K562 (cell line): ENCODE measurements at regions not wholly inside any gene's neighbourhood (a gene's known extent, or its start where the extent isn't known, plus 50 kb on each side); places are given as distances from the start of the nearest gene placed in this dataset.

ENCODE experiments used
- ATAC-seq: fragments of 200-7000 bp; cut with Tn5 transposase; 3 replicates; pipeline ENCODE4 v1.9.1; 2020; ENCODE audit warnings: moderate library complexity
- BruUV-seq: library from RNA; stranded (reverse); fragments of 400-500 nt; replicated peaks from 2 replicates; lab custom pipeline; 2021; lab: Mats Ljungman, UMichigan
- CTCF ChIA-PET: fragments of 300-600 bp; formaldehyde crosslinking; extraction: SDS; loops from one replicate; lab custom pipeline; 2021; ENCODE audit warnings: low intra/inter-chr PET ratio; lab: Yijun Ruan, JAX
- POLR2A ChIA-PET: fragments of 300-600, 350-650 bp; sonication (Branson Sonifier 250); formaldehyde crosslinking; extraction: SDS; loops from one replicate; lab custom pipeline; 2021; ENCODE audit warnings: antibody characterized with exemption, inconsistent platforms; lab: Yijun Ruan, JAX
- DNase-seq, 4 experiments: peaks; one replicate each; pipeline versions ENCODE4 v3.0.0 to v3.0.0-alpha.2; 2011 to 2018; ENCODE audit warnings: low spot score in 3 of 4, mixed read lengths in 3 of 4; ENCODE audit errors: extremely low read depth in 1 of 4
- FAIRE-seq: peaks from 2 replicates; lab custom pipeline; 2011; peaks lifted over from hg19 to GRCh38; lab: Jason Lieb, UNC
- H2AFZ ChIP-seq: 2 replicates; pipeline ENCODE4 v1.6.0; 2011; ENCODE audit warnings: low read depth, low read length, control low read depth, inconsistent platforms
- H3K27ac ChIP-seq: fragments of 200-600 bp; 3 replicates; pipeline ENCODE4 v1.8.0; 2011; ENCODE audit warnings: low read depth, mild to moderate bottlenecking, control low read depth, inconsistent platforms, low read length, moderate library complexity, mixed read lengths; ENCODE audit errors: extremely low read depth
- H3K27me3 ChIP-seq, 2 experiments: fragments of 300-600 bp in 1 of 2; 2 replicates in 1 of 2; 3 replicates in 1 of 2; pipeline versions ENCODE4 v1.6.0 to v1.8.0; 2011; ENCODE audit warnings: inconsistent platforms in 2 of 2, low read length in 2 of 2, mild to moderate bottlenecking in 1 of 2, mixed read lengths in 1 of 2, moderate library complexity in 1 of 2; ENCODE audit not compliant: control insufficient read depth in 2 of 2, insufficient read depth in 2 of 2
- H3K36me3 ChIP-seq: fragments of 300-600 bp; 3 replicates; pipeline ENCODE4 v1.8.0; 2011; ENCODE audit warnings: mild to moderate bottlenecking, low read length, inconsistent platforms; ENCODE audit not compliant: control insufficient read depth, insufficient read depth
- H3K4me1 ChIP-seq, 2 experiments: fragments of 200-600 bp in 1 of 2; replicated peaks in 1 of 2; 2 replicates in 1 of 2; 3 replicates in 1 of 2; pipeline versions ENCODE4 v1.5.1 to v1.8.0; 2011; ENCODE audit warnings: inconsistent platforms in 2 of 2, low read length in 2 of 2, mild to moderate bottlenecking in 1 of 2, mixed read lengths in 1 of 2, moderate library complexity in 1 of 2; ENCODE audit not compliant: control insufficient read depth in 2 of 2, insufficient read depth in 2 of 2
- H3K4me2 ChIP-seq: 2 replicates; pipeline ENCODE4 v1.6.1; 2011; ENCODE audit warnings: low read length, control low read depth, inconsistent platforms, mixed read lengths; ENCODE audit not compliant: insufficient read depth
- H3K4me3 ChIP-seq: fragments of 200-600 bp; sonication (generic), shearing (Covaris generic); 2 replicates; pipeline ENCODE4 v1.5.1; 2016; ENCODE audit warnings: control low read depth, inconsistent platforms
- H3K79me2 ChIP-seq: fragments of 200-600 bp; 3 replicates; pipeline ENCODE4 v1.8.0; 2011; ENCODE audit warnings: low read length, inconsistent platforms; ENCODE audit not compliant: control insufficient read depth, insufficient read depth
- H3K9ac ChIP-seq, 2 experiments: 2 replicates each; pipeline versions ENCODE4 v1.6.0 to v1.6.1; 2011; ENCODE audit warnings: low read depth in 2 of 2, low read length in 2 of 2, control low read depth in 1 of 2, inconsistent platforms in 1 of 2, mild to moderate bottlenecking in 1 of 2, mixed read lengths in 1 of 2; ENCODE audit not compliant: insufficient read depth in 1 of 2
- H3K9me1 ChIP-seq: one replicate; pipeline ENCODE4 v1.6.0; 2011; ENCODE audit warnings: inconsistent platforms, mild to moderate bottlenecking, low read length, moderate library complexity; ENCODE audit not compliant: control insufficient read depth, insufficient read depth
- H3K9me3 ChIP-seq: replicated peaks from 2 replicates; pipeline ENCODE4 v1.5.1; 2011; ENCODE audit warnings: low read depth, low read length, inconsistent platforms; ENCODE audit not compliant: control insufficient read depth, insufficient read depth
- H4K20me1 ChIP-seq: replicated peaks from 2 replicates; pipeline ENCODE4 v1.6.1; 2011; ENCODE audit warnings: low read length, inconsistent platforms, mixed read lengths; ENCODE audit not compliant: control insufficient read depth, insufficient read depth
- ARHGAP35 ChIP-seq: fragments of 450-650 bp; IDR thresholded peaks from 2 replicates; pipeline ENCODE4 v1.6.1; 2018; ENCODE audit not compliant: partially characterized antibody
- BMI1 ChIP-seq: fragments of 150-350 bp; IDR thresholded peaks from 2 replicates; pipeline ENCODE4 v1.6.1; 2014; ENCODE audit warnings: low read length
- BRD4 ChIP-seq: fragments of 200-600 bp; sonication (generic); IDR thresholded peaks from 2 replicates; pipeline ENCODE4 v1.6.1; 2017; ENCODE audit warnings: inconsistent platforms
- FOSL1 ChIP-seq: fragments of 200-800 bp; sonication (Bioruptor generic); conservative IDR thresholded peaks from 2 replicates; pipeline ENCODE4 v1.6.1; 2016; ENCODE audit warnings: missing genetic modification characterization, missing compliant biosample characterization
- KDM1A ChIP-seq, 2 experiments: fragments of 450-650 bp; IDR thresholded peaks; 2 replicates each; pipeline ENCODE4 v1.6.1; 2016; ENCODE audit warnings: mild to moderate bottlenecking in 2 of 2
- POLR2B ChIP-seq: fragments of 450-650 bp; IDR thresholded peaks from 2 replicates; pipeline ENCODE4 v1.6.1; 2018; ENCODE audit warnings: low read depth; ENCODE audit not compliant: partially characterized antibody
- PURB ChIP-seq: sonication (generic); formaldehyde crosslinking; IDR thresholded peaks from 2 replicates; pipeline ENCODE4 v1.9.0; 2021; ENCODE audit warnings: low read depth, mild to moderate bottlenecking, missing genetic modification reagents
- SIRT6 ChIP-seq: IDR thresholded peaks from one replicate; pipeline ENCODE4 v1.6.1; 2012; ENCODE audit warnings: low read depth, mild to moderate bottlenecking, control low read depth, inconsistent platforms, low read length, moderate library complexity
- TAF7 ChIP-seq: fragments of 450-650 bp; IDR thresholded peaks from 2 replicates; pipeline ENCODE4 v1.6.1; 2016; ENCODE audit warnings: missing genetic modification characterization, missing compliant biosample characterization
- ZNF121 ChIP-seq: sonication (generic); formaldehyde crosslinking; conservative IDR thresholded peaks from 2 replicates; pipeline ENCODE4 v1.8.0; 2022; ENCODE audit warnings: missing genetic modification reagents
- ZNF224 ChIP-seq: sonication (generic); formaldehyde crosslinking; IDR thresholded peaks from 2 replicates; pipeline ENCODE4 v1.8.0; 2022; ENCODE audit warnings: mild to moderate bottlenecking, missing genetic modification reagents
- ZNF507 ChIP-seq: conservative IDR thresholded peaks from 2 replicates; pipeline ENCODE4 v1.6.1; 2017; ENCODE audit warnings: missing genetic modification characterization, missing compliant biosample characterization
- ZNF696 ChIP-seq: fragments of 250-450 bp; sonication (Bioruptor Pico); conservative IDR thresholded peaks from 2 replicates; pipeline ENCODE4 v1.4.0; 2020; ENCODE audit warnings: mild to moderate bottlenecking, moderate library complexity
- ZNF717 ChIP-seq: fragments of 250-450 bp; sonication (Bioruptor Pico); IDR thresholded peaks from 2 replicates; pipeline ENCODE4 v1.5.0; 2021
- ZNF780A ChIP-seq: fragments of 250-450 bp; sonication (Bioruptor Pico); IDR thresholded peaks from 2 replicates; pipeline ENCODE4 v1.5.0; 2021; ENCODE audit warnings: mild to moderate bottlenecking
- WGBS: fragments of 100-300 bp; shearing (Covaris generic); methylation state at CpG from one replicate; pipeline ENCODE4 v1.1.6; 2016; ENCODE audit warnings: low coverage, mixed read lengths; ENCODE audit not compliant: insufficient coverage; ENCODE audit errors: missing lambda C conversion rate; 5-methylcytosine and 5-hydroxymethylcytosine counted together
- in situ Hi-C: fragments of 300-500 bp; cut with MboI; formaldehyde crosslinking; loops from 4 replicates; pipeline ENCODE4 v1.15.0; 2018; ENCODE audit warnings: inconsistent platforms, mixed read lengths
- intact Hi-C: fragments of 100-400 bp; cut with micrococcal nuclease; formaldehyde crosslinking; loops from 2 replicates; pipeline ENCODE4 v1.14.2; 2022
- TF ChIP-seq, protein P1 (sequence below): fragments of 450-650 bp; IDR thresholded peaks from 2 replicates; pipeline ENCODE4 v1.6.1; 2016; ENCODE audit warnings: antibody characterized with exemption
- TF ChIP-seq, protein P2 (sequence below): fragments of 250-450 bp; sonication (Bioruptor Pico); IDR thresholded peaks from 2 replicates; pipeline ENCODE4 v1.5.0; 2021; ENCODE audit warnings: mild to moderate bottlenecking, moderate library complexity
- TF ChIP-seq, protein P3 (sequence below): fragments of 150-350 bp; conservative IDR thresholded peaks from 2 replicates; pipeline ENCODE4 v1.6.1; 2014; ENCODE audit warnings: low read length

DNA sequence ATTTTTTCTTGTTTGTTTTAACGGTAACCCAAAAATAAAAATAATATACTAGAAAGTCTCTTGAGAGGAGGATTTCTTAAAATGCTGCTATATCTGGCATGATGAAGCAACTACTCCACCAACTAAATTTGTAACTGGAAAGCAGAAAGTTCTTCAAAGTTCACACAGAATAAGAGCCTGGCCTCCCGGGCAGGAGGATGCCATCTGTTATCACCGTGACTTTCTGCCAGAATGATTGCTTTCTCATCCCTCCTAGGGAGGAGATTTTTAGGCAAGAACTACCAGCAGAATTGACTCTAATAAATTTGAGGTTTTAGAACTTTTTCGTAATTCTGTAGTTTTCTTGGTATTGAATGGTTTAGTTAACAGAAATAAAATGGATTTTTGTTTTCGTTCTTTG, 464.6 kb upstream of the ACTBL2 start (continued):
- TF ChIP-seq, protein P1, sequence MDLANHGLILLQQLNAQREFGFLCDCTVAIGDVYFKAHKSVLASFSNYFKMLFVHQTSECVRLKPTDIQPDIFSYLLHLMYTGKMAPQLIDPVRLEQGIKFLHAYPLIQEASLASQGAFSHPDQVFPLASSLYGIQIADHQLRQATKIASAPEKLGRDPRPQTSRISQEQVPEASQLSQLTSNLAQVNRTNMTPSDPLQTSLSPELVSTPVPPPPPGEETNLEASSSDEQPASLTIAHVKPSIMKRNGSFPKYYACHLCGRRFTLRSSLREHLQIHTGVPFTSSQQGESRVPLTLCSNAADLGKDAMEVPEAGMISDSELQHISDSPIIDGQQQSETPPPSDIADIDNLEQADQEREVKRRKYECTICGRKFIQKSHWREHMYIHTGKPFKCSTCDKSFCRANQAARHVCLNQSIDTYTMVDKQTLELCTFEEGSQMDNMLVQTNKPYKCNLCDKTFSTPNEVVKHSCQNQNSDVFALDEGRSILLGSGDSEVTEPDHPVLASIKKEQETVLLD: no peak
- TF ChIP-seq ZNF507 (tag) (no peak), ZNF224 (CRISPR knock-in tag) (no peak), ZNF780A (CRISPR knock-in tag) (no peak), TAF7 (tag) (no peak), ZNF717 (CRISPR knock-in tag) (no peak), ZNF121 (CRISPR knock-in tag) (no peak)
- TF ChIP-seq, all 486 proteins: peak for 0

DNA sequence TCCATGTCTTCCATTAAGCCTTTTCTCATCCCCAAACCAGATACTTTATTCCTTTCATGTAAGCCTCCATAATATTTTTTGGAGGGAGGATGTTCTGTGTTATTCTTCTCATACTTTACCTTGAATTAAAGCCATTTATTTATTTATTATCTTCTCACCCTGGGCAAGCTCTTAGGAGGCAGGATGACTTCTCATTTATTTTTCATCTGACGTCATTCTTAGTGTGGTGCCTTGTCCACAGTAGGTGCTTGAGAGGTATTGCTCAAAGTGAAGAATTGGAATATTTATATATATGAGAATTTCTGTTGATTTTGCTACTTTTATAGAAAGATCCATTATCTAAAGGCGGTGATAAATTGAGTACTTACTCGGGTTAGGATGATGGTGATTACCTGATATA, 458.3 kb upstream of the ACTBL2 start:
- no TSS peak for BruUV-seq
- no peak for FAIRE-seq
- Histone ChIP-seq H3K4me1 (no peaks in the 10 kb centered on the region; a peak in 2 of 5 replicates), H4K20me1 (no peaks in the 10 kb centered on the region), H3K9ac (no peak overlapping the region), H3K36me3 (no peaks in the 10 kb centered on the region), H3K27me3 (no peaks in the 10 kb centered on the region), H3K4me3 (no peak overlapping the region), H3K9me1 (no peaks in the 10 kb centered on the region), H3K4me2 (no peak overlapping the region), H2AFZ (no peak overlapping the region), H3K79me2 (no peaks in the 10 kb centered on the region), H3K27ac (no peak overlapping the region), H3K9me3 (no peaks in the 10 kb centered on the region)
- intact Hi-C loops: no loop called here
- ChIA-PET CTCF (no interaction called here), POLR2A (no interaction called here)
- ATAC-seq: no peak
- DNase-seq: no peak
- 27% methylated on average over 3 of the region's 3 CpGs for WGBS
- in situ Hi-C loops: no loop called here
- TF ChIP-seq BMI1 (no peak), PURB (no peak), POLR2B (no peak), KDM1A (IDR thresholded peaks at IDR 0.05) (no peak), SIRT6 (no peak), ARHGAP35 (no peak), ZNF696 (CRISPR knock-in tag) (no peak), BRD4 (no peak), FOSL1 (no peak)
- TF ChIP-seq, protein P2, sequence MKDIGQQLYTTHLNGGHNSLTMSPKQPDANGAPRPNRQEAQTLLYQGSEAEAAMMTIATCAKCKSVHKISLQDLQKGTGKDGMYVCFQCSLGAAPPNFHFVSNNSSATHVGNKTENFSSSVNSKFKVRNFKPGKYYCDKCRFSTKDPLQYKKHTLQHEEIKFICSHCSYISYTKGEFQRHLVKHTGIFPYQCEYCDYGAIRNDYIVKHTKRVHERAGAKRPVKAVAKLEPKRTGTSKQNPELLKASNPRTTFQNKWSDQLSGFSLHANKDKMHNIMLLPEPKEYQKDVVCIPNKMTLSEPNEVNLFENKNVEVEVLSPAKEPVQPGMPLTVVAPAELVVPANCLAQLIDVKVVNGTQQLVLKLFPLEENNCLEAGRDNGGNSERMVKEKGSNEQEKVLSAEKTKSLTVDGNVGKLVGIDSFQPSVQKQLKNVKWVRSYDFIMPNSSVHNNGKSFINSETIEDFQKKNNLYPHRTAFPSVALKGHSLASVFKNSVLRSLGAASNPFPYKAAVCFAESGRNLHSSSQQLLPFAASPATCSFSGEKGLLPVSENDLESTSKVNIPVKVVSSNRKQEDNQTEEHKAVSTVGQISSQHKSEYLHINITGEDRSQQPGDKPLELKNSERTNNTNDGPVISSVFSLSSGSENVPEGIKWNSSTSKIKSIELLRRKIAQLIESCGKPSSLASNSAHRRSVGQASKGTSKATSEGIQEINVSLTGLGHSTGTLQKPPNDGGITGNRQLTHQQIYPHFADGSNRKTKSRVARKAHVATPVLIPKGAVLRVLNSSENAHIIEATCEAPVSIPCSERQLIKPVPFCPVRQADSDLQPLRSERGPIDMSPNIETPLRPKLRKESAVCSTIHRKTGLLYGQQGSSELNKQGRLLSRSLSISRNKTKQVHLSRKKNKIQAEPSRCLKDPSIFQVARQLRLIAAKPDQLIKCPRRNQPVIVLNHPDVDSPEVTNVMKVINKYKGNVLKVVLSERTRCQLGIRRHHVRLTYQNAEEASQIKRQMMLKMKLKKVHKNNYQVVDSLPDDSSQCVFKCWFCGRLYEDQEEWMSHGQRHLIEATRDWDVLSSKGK (CRISPR knock-in tag): no peak
- TF ChIP-seq, protein P3, sequence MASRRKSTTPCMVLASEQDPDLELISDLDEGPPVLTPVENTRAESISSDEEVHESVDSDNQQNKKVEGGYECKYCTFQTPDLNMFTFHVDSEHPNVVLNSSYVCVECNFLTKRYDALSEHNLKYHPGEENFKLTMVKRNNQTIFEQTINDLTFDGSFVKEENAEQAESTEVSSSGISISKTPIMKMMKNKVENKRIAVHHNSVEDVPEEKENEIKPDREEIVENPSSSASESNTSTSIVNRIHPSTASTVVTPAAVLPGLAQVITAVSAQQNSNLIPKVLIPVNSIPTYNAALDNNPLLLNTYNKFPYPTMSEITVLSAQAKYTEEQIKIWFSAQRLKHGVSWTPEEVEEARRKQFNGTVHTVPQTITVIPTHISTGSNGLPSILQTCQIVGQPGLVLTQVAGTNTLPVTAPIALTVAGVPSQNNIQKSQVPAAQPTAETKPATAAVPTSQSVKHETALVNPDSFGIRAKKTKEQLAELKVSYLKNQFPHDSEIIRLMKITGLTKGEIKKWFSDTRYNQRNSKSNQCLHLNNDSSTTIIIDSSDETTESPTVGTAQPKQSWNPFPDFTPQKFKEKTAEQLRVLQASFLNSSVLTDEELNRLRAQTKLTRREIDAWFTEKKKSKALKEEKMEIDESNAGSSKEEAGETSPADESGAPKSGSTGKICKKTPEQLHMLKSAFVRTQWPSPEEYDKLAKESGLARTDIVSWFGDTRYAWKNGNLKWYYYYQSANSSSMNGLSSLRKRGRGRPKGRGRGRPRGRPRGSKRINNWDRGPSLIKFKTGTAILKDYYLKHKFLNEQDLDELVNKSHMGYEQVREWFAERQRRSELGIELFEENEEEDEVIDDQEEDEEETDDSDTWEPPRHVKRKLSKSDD: no peak
